ENCODE measurements at regions not wholly inside any gene's neighbourhood (a gene's known extent, or its start where the extent isn't known, plus 50 kb on each side); places are given as distances from the start of the nearest gene placed in this dataset.

DNA sequence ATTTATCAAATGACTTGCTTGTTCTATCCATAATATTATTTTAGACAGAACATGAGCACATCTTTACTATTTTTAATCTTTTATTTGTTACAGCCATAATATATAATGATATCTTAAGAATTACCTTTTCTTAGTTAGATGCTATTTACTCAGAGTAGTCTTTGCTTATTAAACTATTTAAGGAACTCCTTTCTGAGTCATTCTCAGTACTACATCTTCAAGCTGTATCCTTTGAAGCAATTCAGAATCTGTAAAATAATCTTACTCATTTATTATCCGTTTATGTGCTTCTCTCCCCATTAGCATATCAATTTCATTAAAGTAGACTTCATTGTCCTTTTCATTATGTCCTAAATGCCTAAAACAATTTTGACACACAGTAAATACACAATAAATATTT lies 240.4 kb upstream of the FAR2 start:
- CTCF ChIA-PET: no interaction called here

DNA sequence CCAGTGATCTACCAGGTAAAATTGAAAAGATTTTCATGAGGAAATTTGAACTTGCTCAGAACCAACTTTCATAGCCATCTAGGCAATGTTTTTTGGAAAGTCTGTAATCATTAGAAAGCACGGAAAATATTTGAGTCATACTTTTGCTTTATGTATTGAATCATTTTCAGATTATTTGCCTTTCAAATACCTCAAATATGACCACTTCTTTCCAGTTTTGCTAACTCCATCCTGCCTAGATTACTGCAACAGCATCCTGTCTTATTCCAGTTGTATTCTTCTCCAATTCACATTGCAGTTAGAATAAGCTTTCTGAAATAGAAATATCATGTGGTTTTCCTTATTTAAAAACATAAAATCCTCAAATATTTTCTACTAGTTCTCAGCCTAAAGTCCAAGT lies 239.8 kb upstream of the FAR2 start:
- POLR2A ChIA-PET: no interaction called here
- CTCF ChIA-PET: no interaction called here

More for the DNA sequence above, 240.4 kb upstream of the FAR2 start:
- POLR2A ChIA-PET: no interaction called here

DNA sequence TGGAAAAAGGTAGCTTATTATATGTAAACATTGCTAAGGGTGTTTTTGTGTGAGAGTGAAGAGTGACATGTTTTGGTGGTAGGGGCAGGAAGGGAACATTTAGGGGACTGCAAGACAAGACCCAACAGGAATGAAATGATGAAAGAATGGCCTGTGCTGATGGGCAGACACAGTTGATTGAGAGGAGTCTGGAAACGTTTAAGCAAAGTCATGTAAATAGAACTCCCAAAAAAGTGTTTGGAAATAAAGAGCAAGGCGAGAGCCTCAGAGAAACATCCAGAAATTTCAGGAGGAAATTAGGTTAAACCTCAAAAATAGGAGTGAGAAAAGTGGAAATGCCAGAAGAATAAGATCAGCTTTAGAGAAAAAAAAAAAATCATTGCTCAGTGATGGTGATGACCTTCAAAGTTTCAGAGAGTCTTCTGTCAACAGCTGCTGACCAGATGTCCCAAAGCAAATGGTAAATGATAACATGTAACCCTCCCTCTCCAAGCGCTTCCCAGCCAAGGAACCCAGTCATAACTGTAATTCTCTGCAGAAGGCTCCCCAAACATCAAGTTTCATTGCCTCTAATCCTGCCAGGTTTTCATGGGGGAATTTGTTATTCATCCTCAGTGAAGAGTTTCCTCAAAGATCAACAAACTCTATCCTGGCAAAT lies 223.2 kb upstream of the FAR2 start:
- ChIA-PET POLR2A (no interaction called here), CTCF (no interaction called here)

DNA sequence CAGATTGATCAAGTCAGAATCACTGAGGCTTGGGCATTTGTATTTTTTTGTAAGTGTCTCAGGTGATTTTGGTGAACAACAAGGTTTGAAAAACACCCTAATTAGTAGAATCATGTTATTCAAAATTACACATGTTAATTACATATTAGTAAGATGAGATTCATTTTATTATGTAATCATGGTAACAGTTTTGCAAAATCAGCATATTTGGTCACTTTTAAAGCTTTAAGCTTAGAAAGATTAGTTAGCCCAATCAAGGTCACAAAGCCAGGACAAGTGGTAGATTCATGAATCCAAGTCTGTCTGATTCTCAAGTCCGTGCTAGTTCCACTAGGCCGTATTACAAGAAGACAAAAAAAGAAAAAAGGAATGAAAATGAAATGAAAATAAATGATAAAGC lies 218.4 kb upstream of the FAR2 start:
- ChIA-PET CTCF (no interaction called here), POLR2A (no interaction called here)

DNA sequence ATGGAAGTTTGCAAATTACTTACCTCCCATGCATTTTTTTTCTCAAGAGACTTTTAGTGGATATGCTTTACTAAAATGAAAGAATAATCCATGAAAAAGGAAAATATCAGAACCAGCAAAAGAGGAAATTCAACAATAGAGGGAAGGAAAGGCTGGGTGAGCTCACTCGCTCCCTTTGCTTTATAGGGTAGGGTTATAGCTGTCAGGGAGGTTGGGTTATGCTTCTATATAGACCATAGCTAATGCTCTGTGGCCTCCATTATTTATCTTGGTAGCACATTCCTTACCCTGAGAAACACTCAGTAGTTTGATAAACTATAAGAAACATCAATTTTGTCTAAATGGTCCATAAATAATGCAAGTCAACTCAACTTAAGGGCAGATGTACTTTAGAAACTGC lies 215.9 kb upstream of the FAR2 start:
- ChIA-PET POLR2A (no interaction called here), CTCF (no interaction called here)

DNA sequence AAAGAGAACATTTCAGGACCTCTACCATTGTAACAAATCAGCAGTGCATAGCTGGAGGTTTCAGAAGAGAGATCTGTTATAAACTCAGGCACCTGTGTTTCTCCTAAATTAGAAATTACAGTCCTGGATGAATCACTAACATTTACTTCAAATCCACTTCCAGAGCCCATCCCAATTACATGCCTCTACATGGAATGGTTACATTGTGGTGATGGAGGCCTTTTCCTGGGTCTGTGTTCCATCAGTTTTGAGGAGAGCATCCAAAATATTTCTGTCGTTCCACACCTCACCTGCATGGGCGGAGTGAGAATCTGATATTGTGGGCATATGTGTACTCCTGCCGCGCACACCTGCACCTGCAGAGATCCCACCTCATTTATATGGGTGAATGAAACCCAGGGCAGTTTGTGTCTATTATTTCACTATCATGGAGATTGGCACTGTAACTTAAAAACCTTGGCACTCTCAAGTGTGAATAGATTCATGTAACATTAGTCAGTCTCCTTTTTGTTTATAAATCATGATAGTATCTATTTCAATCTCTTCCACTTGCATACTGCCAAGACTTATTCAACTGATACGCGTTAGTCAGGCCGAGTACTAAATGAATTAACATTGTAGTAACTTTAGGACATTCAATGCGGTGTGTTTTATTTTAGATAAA lies 215.1 kb upstream of the FAR2 start:
- POLR2A ChIA-PET: no interaction called here
- CTCF ChIA-PET: no interaction called here

DNA sequence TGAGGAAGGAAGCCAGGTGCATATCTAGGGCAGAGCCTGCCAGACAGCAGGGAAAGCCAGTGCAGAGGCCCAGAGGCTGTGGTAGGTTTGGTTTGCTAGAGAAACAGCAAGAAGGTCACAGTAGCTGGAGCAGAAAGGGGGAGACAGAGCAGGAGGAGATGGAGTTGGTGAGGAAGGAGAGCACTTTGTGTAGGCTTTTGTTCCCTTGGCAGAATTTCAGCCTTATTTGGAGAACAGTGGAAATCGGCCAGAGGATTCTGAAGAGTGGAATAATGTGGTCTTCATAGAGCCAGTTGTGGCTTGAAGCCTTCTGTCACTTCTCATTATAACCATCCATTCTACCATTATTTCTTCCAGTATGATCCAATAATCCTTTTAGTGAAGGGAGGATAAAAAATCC lies 212.9 kb upstream of the FAR2 start:
- ChIA-PET CTCF (no interaction called here), POLR2A (no interaction called here)

DNA sequence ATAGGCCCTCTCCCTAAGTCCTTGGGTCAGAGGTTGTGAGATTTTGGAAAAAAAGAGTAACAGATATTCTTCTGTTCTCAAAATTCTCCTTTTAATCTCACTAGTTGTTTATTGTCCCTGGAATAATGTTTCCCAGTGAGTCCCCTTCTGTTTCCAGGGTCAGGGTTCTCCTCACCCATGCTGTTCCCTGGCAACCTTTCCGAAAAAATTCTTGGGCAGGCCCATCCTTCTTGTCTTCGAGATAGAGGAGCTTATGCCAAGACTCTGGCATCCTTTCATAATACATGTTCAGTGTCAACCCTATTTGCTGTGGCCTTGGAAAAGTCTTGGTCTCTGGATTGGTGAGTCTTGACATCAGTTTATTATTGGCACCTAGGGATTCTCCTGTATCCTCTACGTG lies 212.4 kb upstream of the FAR2 start:
- ChIA-PET CTCF (interaction anchor here (0.6 kb wide), 1 partner anchor 36 kb away, joined by 3 read pairs; no protein-coding TSS in a partner anchor), POLR2A (no interaction called here)

DNA sequence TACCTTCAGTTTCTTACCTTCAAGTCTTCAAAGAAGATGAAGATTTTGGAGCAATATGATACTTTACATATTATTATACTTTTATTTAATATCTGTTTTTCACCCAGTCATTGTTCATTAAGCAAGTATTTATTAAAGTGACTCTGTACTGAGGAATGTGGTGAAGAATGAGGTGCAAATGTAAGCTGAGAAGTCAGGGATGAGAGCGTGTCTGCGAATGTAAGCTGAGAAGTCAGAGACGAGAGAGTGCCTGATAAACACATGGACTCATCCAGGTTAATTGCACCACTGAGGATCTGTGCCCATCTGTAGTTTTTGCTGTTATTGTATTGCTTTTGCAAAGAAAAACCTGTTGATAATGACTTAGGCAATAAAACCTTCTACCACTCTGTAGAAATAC lies 211.9 kb upstream of the FAR2 start:
- CTCF ChIA-PET: interaction anchor here (0.6 kb wide), 1 partner anchor 36 kb away, joined by 3 read pairs; no protein-coding TSS in a partner anchor
- POLR2A ChIA-PET: no interaction called here

DNA sequence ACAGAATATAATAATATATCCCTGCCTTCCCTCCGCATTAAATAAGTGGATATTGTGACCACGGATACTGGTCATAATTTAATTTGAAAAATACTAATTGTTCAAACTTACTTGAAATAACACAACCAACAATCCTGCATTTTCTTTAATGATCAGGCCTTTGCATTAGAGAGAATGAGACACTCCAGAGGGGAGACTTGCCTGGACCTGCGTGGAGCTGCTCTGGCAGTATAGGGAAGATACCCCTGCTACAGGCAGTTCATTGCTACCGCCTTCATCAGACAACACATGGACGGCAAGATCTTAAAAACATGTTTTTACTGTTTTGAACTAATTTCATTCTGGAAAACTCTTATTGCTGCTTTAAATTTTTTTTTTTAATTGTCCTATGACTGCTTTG lies 211.0 kb upstream of the FAR2 start:
- ChIA-PET POLR2A (no interaction called here), CTCF (no interaction called here)

DNA sequence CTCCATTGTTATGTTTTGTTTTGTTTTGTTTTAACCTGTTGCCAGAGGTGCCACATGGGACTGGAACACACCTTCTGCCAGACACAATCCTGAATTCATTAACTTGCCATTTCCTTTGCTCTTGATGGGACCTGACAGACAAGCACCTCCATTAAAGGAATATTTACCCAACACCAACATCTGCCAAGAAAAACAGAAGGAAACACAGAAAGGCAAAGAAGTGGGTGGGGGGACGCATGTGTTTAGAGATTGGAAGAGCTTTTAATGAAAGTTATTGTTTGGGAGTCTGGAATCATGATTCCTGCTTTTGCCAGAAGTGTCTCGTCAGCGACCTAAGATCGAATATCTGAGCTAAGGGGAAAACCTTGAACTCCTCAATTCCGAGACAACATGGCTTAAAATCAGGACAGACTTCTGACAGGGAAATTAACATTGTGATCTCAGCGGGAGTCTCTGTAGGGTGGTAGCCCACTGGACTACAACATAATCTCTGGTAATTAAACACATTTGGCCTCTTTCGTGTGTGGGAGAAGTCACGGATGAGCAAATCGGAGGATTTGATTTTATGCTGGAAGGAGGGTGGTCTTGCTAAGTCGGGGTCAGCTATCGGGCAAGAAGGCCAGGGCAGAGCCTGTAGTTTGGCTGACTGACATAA lies 210.4 kb upstream of the FAR2 start:
- ChIA-PET CTCF (no interaction called here), POLR2A (no interaction called here)

DNA sequence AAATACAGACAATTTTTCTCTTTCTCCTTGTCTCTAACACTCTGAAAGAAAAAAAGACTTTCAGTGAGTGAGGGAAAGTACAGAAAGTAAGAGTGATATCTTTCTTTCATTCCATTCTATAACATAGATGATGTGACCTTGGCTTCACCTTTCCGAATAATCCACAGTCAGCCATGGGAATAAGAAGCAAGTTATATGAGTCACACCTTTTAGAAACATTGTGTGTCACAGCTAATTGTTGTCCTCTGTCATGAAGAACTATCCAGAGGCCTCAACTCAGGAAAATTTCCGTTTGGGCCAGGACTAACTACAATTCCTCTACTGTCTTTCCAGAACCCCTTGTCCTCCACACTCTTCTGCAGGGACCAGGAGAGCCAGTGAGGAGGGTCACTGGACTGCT lies 209.7 kb upstream of the FAR2 start:
- ChIA-PET POLR2A (no interaction called here), CTCF (no interaction called here)

DNA sequence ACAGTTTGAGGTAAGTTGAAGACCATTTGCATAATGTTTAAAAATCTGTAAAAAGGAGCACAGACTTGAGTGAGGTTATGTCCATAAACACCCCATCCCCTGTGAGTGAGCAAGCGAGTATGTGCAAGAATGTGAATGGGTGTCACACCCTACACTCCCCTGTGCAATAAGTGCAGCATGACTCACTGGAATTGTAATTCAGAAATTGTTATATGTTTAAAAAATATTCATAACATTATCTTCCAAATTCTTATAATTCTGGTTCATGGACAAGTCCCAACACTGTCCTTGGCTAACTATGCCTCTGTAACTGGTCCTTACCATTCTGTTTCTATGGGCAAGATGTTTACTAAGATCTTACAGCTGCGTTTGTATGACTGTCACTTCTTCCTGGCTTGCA lies 207.8 kb upstream of the FAR2 start:
- ChIA-PET CTCF (no interaction called here), POLR2A (no interaction called here)

DNA sequence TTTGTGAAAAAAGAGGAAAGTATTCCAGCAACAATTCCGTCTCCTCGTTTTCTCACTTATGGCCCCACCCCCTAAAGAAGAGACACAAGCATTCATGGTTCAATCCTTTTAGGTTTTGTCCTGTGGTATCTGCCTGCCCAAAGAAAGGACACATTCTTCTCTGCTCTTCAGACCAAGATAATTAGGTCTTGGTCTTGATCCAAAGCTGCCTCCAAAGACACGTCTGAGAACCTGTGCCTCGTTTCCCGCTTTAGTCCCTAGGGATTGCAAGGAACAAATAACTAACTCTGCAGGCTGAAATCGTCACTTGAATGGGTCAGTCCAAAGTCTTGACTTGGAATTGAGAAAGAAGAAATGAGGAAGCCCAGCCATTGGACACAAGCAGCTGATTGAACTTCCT lies 202.7 kb upstream of the FAR2 start:
- CTCF ChIA-PET: no interaction called here

DNA sequence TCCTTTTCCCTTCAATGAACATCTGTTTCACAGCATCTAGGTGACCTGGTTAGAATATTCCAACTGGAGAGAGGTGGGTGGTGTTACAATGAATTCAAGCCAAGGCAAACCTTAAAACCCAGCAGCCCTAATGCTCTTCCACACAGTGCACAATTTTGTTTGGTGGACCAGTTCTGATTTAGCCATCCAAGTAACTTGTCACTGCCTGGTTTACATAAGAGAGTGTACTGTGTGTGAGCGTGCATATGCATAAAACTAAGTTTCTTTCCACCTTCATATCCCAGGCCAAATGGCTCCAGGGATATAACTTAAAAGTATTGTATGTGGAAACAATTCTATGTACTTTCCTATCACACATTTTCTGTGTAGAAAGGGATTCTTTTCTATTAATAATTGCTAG lies 200.4 kb upstream of the FAR2 start:
- ChIA-PET CTCF (no interaction called here), POLR2A (no interaction called here)

More for the DNA sequence above, 202.7 kb upstream of the FAR2 start:
- POLR2A ChIA-PET: no interaction called here

DNA sequence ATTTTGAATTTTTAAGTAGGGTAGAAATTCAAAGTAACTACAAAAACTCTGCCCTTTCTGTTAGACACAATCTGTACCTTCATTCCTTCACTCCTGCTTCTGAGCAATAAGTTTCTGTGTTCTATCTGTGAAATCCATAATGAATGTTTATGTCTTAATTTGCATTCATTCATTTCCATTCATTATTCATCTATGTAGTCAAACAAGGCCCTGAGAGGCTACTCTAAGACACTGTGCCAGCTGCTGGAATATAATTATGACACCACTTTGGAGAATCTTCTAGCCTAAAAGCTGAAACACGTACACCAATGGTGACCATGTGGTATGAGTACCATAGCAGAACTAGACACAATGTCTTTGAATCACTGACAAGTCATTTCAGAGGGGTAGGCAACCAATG lies 199.9 kb upstream of the FAR2 start:
- POLR2A ChIA-PET: no interaction called here
- CTCF ChIA-PET: no interaction called here

DNA sequence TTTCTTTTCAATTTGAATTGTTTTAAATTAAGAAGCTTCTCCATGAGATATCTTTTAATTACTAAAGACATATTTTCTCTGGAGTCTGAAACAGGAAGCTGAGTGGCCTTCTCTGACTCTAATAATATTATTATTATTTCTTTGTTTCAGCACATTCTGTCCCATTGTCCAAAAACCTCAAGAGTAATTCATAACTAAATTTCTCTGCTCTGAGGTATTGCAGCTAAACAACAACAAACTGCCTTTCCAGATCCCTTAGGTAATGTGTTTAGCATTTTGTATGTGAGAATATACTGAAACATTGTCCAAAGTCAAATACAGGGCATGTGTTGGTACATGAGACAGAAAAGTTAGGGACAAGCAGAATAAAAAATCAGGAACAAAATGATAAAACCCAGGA lies 199.0 kb upstream of the FAR2 start:
- ChIA-PET POLR2A (no interaction called here), CTCF (no interaction called here)

DNA sequence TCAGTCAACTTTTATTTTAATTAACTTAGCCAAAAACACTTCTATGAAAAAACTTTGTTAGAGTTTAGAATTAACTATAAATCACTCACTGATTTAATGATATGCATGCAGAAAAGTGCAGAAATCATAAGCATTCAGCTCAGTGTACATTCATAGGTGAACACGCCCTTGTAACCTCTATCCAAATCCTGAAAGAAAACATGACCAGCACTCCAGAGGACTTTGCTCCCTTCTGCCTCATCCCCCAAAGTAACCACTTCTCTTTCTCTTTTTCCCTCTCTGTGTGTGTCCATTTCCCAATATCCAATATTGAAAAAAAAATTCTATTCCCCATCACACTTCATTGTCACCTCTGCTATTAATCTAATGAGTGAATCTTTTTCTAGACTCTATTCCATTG lies 197.1 kb upstream of the FAR2 start:
- POLR2A ChIA-PET: no interaction called here

DNA sequence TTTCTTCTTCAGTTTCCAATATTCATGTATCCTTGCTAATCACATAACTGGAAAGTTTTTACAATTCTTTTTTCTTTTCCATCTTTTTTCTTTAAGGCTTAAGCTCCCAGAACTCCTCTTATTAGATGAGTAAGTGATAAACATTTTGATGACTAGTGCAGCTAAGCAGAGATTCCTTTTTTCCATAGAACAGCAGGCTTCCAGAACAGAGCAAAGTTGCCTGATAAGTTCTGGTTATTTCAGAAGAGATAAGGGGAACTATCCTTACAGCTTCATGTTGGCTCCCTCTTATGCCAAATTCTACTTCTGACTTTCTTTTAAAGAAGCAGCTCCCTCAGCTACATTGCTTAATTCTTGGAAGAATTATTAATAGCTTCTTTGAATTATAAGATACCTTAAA lies 194.7 kb upstream of the FAR2 start:
- CTCF ChIA-PET: no interaction called here
- POLR2A ChIA-PET: no interaction called here

More for the DNA sequence above, 197.1 kb upstream of the FAR2 start:
- CTCF ChIA-PET: no interaction called here

DNA sequence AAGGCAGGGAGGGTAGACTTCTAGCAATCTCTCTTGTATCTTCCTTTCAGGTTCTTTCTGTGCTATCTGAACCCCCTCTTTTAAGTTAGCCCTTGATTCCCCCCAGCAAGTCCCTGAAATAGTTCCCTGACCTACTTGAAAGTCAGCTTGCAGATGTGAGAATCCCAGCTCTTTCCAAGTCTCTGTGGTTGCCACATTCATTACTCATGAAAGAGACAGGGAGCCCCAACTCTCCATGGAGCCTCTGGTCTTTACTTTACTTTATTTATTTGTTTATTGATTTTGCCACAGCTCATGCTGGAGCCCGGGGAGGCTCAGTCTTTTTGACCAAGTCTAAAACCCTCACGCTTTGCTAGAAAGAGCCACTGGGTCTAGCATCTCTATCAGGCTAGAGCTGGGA lies 193.6 kb upstream of the FAR2 start:
- POLR2A ChIA-PET: no interaction called here
- CTCF ChIA-PET: no interaction called here

DNA sequence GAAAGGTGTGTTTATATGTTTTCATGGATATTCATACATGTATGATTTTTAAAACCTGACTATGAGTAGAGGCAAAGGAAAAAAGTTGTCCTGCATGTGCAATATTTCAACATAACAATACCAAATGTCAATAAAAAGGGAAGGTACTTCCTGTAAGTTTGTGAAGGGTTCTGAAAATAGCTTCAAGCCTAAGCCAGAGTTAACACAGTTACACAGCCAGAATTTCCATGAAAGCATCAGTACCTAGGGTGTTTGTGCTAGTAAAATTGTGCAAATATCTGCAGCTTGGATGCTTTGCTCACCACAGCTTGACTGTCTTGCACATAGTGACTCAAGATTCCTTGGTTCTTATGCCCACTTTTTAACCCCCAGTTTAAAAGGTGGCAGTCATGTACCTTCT lies 193.1 kb upstream of the FAR2 start:
- POLR2A ChIA-PET: no interaction called here
- CTCF ChIA-PET: no interaction called here

All from activated CD8-positive, alpha-beta memory T cell treated with anti-CD3 and anti-CD28 coated beads for 36 hours (primary cell).